T follicular helper cell (primary cell): ENCODE measurements at regions not wholly inside any gene's neighbourhood (a gene's known extent, or its start where the extent isn't known, plus 50 kb on each side); places are given as distances from the start of the nearest gene placed in this dataset.

ENCODE experiments used
- DNase-seq: peaks from one replicate; pipeline ENCODE4 v3.0.0-alpha.2; 2020; ENCODE audit warnings: low read depth

DNA sequence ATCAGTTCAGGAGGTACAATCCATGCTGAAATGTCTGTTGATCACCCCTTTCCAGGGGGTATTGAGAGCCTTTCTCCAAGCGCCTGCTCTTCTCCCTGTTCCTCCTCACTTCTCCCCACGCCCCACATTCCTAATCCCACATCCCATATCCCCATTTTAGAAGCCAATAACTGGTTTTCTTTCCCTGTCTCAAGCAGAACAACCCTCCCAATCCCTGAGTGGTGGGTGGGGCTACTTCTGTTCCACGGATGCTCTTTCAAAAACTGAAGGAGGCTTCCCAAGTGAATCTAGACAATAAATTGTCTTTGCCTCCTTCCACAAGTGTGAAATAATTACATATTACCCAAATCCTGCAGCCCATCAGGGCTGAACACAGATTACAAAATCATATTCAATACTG is 77.0 kb upstream of the SEMA6A start:
- DNase-seq: no peak

DNA sequence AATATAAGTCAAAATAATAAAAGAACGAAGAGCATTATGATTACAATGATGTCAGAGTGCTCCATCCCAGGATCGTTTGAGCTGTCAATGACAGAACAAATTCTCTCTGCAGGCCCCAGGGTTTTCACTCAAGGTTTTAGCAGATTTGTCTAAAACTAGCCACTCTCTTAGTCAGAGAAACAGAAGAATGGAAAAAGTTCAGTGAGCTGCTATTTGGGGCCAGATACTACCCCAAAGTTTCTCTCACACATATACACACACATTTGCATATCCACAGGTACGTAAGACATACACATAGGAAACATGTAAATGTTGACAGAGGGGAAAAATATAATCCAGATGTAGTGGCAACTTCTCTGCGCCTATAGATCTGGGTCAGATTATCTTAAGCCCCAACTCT is 76.3 kb upstream of the SEMA6A start:
- DNase-seq: no peak

GRCh38 chr5:116650544-116650943 is 75.9 kb upstream of the SEMA6A start:
- DNase-seq: no peak

- DNase-seq: no peak
Measured at GRCh38 chr5:116646611-116647289, 72.1 kb upstream of the SEMA6A start.

DNA sequence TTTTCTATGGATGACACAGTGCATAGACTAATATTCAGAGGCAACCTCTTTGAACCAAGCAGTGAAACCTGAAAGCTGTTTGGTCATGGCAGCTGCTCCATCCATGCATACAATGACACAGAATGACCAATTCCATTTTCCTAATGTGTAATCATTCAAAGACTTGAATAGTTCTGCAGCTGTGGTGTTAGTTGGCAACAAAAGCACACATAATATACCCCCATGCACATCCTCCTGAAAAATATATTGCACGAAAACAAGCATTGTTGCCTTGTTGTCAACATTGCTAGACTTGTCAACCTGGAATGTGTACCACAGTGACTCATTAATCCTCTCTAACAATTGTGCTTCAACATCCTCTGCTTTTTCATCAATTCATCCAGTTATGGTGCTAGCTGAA is 71.0 kb upstream of the SEMA6A start:
- DNase-seq: no peak

GRCh38 chr5:116640236-116640635 is 65.6 kb upstream of the SEMA6A start:
- DNase-seq: no peak

DNA sequence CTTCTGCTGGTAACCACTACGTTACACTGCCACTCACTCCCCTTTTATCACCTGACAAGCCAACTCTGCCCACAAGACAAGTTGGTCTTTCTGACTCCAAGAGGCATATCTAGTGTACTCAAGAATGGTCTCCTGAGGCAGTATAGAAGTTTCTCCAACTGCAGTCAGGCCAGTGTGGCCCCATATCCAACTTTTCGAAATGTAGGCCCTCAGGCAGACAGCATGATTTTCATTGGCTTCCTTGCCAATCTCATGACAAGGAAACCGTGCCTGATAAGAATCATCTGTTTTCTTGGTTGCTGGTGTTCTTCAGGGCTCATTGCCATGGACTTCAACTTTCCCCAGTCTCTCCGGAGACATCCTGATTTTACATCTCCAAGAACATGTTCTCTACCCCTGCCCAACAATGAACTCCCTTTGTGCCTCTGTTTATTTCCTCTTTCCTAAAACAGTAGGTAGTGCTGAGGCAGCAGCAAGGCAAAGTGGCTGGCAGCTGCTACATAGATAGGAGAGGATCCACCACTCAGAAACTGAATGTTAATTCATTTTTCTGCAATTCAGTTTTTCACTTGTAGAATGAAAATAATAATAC is 62.6 kb upstream of the SEMA6A start:
- no peak for DNase-seq

DNA sequence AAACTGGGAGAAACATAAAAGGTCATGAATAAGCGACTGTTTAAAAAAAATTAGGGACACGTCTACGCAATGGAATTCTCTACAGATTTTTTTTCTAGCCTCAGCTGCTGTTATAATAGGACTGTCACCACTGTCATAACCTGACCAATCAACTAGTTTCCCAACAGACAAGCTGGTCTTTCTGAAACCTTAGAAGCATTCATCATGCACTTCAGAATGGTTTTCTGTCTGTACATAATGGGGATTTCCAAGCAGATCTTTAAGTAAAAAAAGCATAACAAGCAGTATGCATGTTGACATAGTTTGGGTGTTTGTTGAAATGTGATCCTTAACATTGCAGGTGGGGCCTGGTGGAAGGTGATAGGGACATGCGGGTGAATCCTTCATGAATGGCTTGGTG is 58.3 kb upstream of the SEMA6A start:
- DNase-seq: no peak

DNA sequence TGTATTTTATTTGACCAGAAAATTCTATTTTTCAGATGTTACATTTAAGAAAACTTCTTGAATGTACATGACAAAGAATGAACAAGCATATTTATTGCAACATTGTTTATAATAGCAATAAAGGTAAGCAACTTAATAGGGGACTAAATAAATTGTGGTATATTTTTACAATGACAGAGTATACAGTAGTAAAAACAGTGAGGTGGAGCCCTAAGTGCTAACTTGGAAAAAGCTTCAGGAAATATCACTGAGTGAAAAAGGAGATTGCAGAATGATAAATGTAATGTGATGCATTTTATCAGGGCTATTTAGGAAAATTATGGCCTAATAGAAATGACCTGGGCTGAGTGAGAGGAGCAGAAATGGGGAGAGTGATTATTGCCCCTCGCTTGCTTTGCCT is 56.5 kb upstream of the SEMA6A start:
- no peak for DNase-seq

DNA sequence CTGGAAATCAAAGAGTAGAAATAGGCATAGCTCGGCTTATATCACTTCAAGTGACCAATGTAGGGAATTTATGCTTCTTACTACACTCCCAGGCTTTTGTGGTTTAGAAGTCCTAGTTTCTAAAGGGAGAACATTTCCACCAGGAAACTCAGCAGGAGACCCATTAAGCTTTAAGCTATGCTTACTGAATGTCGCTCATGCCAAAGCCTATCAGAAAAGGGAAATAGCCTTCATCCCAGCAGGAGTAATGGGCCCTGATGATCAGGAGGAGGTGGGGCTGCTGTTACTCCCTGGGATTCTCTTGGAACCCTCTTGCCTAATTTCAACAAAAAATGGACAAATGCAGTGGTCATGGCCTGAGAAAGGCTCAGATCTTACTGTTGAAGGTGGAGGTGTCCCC is 54.5 kb upstream of the SEMA6A start:
- no peak for DNase-seq

GRCh38 chr5:116626945-116627679 is 52.5 kb upstream of the SEMA6A start:
- DNase-seq: no peak

DNA sequence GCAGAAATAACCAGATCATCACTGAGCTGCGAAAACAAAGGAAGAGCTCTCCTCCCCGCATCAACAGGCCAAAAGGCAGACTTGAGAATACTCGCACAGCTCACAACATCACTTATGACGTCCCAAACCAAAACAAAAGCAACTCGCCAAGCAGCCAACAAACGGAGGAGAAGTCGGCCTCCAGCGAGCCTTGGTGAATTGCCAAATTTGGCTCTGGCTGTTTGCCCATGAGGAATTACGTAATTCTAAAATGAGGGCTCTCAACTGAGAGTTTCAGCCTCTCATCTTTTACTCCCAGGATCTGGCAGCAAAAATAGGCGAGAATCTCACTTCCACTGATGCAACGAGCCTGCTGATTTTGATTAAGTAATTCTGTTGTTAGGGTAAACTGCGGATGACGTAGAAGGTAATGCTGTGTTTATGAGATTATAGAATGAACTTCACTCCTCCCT is 51.7 kb upstream of the SEMA6A start:
- no peak for DNase-seq
